ENCODE measurements at regions not wholly inside any gene's neighbourhood (a gene's known extent, or its start where the extent isn't known, plus 50 kb on each side); places are given as distances from the start of the nearest gene placed in this dataset.

DNA sequence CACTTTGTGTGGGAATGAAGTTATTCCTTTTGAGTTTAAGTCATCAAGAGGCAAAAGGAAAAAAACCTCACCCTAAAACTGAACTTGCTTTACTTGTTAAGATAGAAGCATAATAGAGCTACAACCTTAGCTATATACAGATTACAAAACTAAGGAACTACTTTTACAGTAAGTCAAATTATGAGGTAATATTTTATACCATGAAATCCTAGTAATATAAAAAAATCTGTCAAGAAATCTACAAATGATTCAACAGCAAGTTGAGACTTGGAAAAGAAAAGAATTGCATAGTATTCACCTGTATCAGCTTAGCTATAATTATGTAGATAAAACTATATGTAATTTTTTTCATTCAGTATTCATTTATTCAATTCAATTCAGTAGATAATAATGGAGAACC lies 335.3 kb downstream of the KLF5 start:
- no peak for DNase-seq (ENCODE audit: low spot score)

- no peak for DNase-seq (ENCODE audit: low spot score)
Observed at GRCh38 chr13:73390100-73390499, 331.3 kb downstream of the KLF5 start.

DNA sequence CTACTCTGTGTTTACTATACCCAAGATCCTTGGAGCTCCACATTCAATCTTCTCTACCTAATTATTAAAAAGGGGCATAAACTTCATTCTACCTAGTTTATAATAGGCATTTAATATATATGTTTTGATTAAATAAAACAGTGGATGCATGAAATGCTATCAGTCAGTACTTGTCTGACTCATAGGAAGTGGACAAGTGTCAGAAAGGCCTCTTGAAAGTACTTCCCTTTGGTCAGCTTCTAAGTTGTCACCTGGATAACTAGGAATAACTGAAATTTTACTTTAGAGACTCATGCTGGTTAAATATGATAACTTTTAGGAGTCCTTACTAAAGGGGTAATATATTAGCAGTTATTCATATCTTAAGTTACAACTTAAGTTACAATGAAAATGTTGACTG lies 329.8 kb downstream of the KLF5 start:
- DNase-seq (ENCODE audit: low spot score): no peak

GRCh38 chr13:73387318-73387717 lies 328.5 kb downstream of the KLF5 start:
- no peak for DNase-seq (ENCODE audit: low spot score)

GRCh38 chr13:73385848-73386247 lies 327.0 kb downstream of the KLF5 start:
- DNase-seq (ENCODE audit: low spot score): no peak

GRCh38 chr13:73372666-73373627 lies 314.1 kb downstream of the KLF5 start:
- no peak for DNase-seq (ENCODE audit: low spot score)

GRCh38 chr13:73370066-73370465 lies 311.3 kb downstream of the KLF5 start:
- DNase-seq (ENCODE audit: low spot score): no peak

- no peak for DNase-seq (ENCODE audit: low spot score)
Observed at GRCh38 chr13:73369095-73369494, 310.3 kb downstream of the KLF5 start.

DNA sequence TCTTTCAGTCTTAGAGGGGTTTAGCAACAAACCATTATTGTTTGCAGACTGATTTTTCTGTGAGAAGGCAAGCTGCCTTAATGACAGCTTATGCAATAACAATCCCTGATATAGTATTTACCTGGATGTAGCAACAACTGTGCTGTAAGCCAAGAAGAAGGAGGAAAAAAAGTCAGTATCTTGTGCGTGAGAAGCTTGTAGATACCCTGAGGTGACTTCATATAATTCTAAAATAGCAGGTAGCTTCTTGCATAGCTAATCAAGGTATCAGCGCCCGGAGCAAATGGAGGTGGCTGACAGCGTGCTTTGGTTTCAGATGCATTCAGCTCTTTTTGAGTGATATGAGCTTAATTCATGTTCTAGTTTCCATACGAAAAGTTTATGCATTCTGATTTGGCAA lies 309.8 kb downstream of the KLF5 start:
- DNase-seq (ENCODE audit: low spot score): no peak

DNA sequence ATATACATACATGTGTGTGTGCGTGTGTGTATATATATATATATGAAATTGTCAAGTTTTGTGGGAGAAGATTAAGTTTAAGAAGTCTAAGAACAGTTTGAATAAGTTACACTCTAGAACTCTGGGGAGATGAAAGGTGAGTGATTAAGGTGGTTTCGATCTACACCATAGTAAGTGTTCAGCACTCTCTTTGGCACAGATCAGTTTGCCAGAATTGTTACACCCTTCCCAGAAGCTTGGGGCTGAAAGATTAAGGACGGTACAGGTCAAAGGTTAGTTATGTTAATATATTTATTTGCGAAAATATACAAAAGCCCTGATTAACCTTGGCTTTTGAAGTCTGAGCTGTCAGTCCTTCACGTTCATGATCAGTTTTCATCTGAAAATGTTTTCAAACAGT lies 309.1 kb downstream of the KLF5 start:
- no peak for DNase-seq (ENCODE audit: low spot score)

DNA sequence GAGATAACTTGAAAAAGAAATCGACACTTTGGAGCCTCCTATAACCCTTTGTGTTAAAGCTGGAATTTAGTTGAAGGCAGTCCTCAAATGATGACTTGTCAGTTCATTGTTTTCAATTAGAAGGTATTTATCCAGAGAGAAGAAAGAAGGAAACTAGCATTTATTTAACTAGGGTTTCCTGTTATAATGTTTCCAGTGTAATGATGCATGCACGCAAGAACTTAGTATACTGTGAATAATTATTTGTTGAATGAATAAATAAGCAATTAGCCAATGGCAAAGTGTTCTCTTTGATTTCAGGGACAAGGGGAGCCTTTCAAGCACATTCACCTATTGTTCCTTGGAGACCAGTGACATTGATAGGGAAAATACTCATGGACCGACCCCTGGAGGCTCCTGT lies 307.4 kb downstream of the KLF5 start:
- no peak for DNase-seq (ENCODE audit: low spot score)

- DNase-seq (ENCODE audit: low spot score): no peak
Observed at GRCh38 chr13:73365681-73366080, 306.9 kb downstream of the KLF5 start.

DNA sequence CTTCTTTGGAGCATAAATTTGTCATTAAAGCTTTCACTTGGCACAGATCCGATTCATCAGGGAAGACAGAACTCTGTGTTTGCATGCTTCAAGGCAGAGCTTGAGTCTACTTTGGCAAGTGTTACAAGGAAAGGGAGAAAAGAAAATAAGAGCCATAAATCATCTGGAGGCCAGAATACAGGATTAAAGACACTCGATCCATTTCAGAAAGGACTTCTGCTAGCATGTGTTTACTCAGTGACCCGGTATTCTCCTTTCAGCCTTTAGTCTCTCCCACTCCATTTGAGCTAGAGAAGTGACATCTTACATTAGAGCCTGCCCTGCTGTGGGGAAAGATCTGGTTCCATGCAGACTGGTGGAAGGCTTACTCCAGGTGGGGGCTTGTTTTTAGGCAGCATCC lies 306.4 kb downstream of the KLF5 start:
- no peak for DNase-seq (ENCODE audit: low spot score)

DNA sequence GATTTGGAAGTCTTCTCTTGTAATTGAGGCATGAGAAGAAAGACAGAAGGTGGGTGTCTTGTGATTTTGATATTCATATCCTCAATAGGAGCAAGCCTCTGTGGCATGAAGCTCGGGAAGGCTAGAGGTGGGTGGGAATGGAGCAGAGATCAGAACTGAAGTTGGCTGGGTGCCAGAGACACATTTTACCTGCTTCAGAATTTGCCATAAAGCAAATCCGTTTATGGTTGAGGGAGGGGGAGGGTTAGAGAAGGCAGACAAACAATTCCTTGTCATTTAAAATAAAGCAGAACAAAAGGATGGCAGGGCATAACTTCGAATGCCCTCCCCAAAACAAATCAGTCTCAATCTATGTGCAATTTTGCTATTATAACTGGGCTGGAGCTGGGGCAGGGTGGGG lies 305.9 kb downstream of the KLF5 start:
- DNase-seq (ENCODE audit: low spot score): no peak

DNA sequence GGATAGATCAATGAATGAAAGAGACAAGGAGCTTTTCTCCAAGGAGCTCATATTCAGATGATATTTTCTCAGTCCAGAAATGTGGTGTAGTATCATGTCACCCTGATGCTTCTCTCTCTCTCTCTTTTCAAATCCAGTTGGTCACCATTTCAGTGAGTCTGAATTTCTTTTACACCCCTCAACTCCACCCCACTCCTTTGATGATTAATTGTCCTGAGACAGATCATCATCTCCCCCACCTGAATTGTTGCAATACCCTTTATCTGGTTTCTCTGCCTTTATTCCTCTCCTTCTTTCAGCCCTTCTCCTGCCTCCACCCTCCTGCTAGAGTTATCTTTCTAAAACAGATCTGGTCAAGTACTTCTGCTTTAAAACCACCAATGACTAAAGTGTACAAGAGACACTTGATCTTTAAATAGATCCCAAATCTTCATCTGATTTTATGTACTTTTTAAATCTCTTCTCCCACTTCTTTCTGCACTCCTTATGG lies 299.8 kb downstream of the KLF5 start:
- DNase-seq (ENCODE audit: low spot score): no peak

DNA sequence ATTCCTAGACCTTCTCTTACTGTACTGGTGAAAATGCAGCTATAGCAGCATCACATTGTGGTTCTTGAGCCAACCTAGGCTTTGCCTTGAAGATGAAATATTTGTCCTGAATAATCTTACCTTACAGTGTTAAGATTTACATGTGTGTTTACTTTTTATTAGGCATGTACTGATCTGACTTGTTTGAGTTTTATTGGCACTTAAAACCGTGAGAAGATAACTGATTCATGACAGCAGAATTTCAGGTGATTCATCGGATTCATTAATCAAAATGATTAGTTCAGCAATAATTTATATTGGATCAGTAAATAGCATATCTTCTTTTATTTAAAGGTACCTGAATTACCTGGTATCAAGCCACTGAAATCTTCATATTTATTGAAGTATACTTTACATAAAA lies 296.3 kb downstream of the KLF5 start:
- no peak for DNase-seq (ENCODE audit: low spot score)

DNA sequence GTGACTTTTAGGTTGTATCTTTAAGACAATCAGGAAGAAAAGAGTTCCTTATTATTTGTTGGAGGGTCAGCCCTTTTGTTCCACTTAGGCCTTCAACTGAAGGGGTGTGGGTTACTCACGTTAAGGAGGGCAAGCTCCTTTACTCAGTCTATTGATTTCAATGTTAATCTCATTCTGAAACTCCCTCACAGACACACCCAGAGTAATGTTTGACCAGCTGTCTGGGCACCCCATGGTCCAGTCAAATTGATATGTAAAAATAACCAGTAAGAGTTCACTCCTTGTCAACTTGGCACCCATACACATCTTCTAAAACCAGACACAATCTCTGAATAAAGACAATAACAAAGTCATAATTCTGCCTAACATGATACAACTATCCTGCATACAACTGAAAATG lies 292.9 kb downstream of the KLF5 start:
- DNase-seq (ENCODE audit: low spot score): no peak

DNA sequence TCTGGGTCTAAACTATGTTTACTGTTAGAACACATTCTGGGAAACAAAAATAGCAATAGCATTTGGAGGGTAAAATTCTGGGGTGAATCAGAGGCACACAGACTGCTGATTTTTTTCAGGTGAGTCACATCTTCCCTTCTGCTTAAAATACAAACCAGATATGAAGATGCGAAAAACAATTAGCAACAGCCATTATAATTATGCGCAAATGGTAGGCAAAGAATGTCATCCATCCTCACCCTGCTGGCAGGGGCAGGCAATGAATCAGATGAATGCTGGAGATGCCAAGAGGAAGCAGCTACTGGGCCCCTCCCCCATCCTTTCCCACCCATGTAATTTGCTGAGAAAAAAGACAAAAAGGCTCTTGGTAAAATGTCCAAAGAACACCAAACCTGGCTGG lies 282.9 kb downstream of the KLF5 start:
- no peak for DNase-seq (ENCODE audit: low spot score)

DNA sequence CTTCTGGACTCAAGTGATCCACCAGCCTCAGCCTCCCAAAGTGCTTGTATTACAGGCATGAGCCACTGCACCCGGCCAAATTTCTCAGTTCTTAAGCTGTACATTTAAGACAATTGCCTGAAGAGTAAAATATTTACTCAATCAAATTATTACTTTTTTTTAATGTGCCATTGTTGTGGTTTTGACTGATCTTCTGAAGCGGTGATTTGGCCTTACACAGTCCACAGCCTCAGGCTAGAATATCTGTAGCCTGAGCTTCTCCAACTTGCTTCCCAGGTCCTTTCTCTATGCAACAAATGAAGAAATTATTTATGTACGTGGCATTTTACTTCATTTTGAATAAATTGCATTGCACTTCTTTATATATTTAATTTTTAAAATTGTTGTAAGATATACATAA lies 281.3 kb downstream of the KLF5 start:
- DNase-seq (ENCODE audit: low spot score): no peak

- DNase-seq (ENCODE audit: low spot score): no peak
Observed at GRCh38 chr13:73339086-73339485, 280.3 kb downstream of the KLF5 start.

DNA sequence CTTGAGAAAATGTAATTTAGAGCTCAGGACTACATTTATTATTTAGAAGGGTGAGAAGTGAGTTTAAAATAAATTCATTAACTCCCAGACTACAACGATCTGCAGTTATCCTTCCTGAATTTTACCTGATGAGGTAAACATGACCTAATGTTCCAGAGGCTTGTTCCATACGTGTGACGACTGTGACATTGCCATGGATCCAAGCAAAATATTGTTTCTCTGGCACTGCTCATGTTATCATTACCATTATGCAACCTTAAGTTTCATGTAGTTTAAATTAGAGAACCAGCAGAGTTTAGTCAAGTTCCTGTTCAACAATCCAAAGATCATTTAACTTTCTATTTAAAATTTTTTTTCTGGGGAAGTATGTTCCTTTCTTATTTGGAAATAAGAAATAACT lies 279.6 kb downstream of the KLF5 start:
- no peak for DNase-seq (ENCODE audit: low spot score)

DNA sequence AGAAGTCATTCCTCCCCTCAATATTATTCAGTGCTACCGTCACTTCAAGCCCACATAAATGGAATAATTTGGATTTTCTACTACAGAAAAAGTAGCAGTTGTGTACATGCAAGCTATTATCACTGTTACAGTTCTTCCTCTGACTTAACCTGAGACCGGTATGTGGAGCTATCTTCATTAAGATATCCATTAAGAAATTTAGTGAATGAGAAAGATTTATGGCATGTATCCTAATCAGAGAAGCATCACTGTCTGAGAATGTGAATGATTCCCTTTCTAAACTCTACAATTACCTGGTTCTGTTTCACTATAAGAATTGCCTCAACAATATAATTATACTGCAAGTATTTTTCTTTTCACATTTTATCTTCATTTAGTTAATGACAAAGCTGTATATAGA lies 278.7 kb downstream of the KLF5 start:
- DNase-seq (ENCODE audit: low spot score): no peak

- DNase-seq (ENCODE audit: low spot score): no peak
Observed at GRCh38 chr13:73336773-73337172, 278.0 kb downstream of the KLF5 start.

DNA sequence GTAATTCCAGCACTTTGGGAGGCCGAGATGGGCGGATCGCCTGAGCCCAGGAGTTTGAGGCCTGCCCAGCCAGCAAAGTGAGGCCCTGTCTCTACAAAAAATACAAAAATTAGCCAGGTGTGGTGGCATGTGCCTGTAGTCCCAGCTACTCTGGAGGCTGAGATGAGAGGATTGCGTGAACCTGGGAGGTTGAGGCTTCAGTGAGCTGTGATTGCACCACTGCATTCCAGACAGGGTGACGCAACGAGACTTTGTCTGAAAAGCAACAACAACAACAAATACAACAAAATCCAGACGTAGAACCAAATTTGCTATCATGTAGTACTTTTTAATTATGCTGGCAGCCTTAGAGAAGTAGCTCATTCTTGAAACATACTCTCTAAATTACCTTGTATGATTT lies 277.1 kb downstream of the KLF5 start:
- no peak for DNase-seq (ENCODE audit: low spot score)

Data from CD4-positive, alpha-beta T cell treated with Interleukin-15 for 4 hours (primary cell).